Activated CD8-positive, alpha-beta T cell treated with anti-CD3 and anti-CD28 coated beads for 36 hours (primary cell): ENCODE measurements at regions not wholly inside any gene's neighbourhood (a gene's known extent, or its start where the extent isn't known, plus 50 kb on each side); places are given as distances from the start of the nearest gene placed in this dataset.

Experiments used
- ATAC-seq: fragments of 200-7000 bp; cut with Tn5 transposase; one replicate; pipeline ENCODE4 v1.10.0; 2021; ENCODE audit warnings: mild to moderate bottlenecking, moderate library complexity
- CTCF ChIA-PET: fragments of 350-600 bp; sonication (Branson Sonifier 250); formaldehyde crosslinking; loops from one replicate; lab custom pipeline; 2021; ENCODE audit warnings: antibody characterized with exemption; lab: Charles Lee
- POLR2A ChIA-PET: fragments of 350-600 bp; sonication (Branson Sonifier 250); formaldehyde crosslinking; loops from one replicate; lab custom pipeline; 2021; ENCODE audit warnings: antibody characterized with exemption; lab: Charles Lee
- DNase-seq: peaks from one replicate; pipeline ENCODE4 v3.0.0-alpha.2; 2020
- H3K27ac Mint-ChIP-seq: one replicate; pipeline ENCODE4 v1.8.0; 2021; ENCODE audit warnings: mild to moderate bottlenecking, mixed read lengths
- H3K27me3 Mint-ChIP-seq: one replicate; pipeline ENCODE4 v1.8.0; 2021; ENCODE audit warnings: mixed read lengths
- H3K36me3 Mint-ChIP-seq: one replicate; pipeline ENCODE4 v1.8.0; 2021; ENCODE audit warnings: low read depth, mixed read lengths
- H3K4me1 Mint-ChIP-seq: one replicate; pipeline ENCODE4 v1.8.0; 2021; ENCODE audit warnings: low read depth, mixed read lengths
- H3K4me3 Mint-ChIP-seq: one replicate; pipeline ENCODE4 v1.8.0; 2021; ENCODE audit warnings: mild to moderate bottlenecking, moderate library complexity, mixed read lengths
- H3K9me3 Mint-ChIP-seq: one replicate; pipeline ENCODE4 v1.8.0; 2021; ENCODE audit warnings: mixed read lengths
- intact Hi-C: fragments of 100-400 bp; cut with micrococcal nuclease; formaldehyde crosslinking; loops from one replicate; pipeline ENCODE4 v1.10.0; 2022
- TF ChIP-seq, protein P1 (sequence below): fragments of 200-600 bp; IDR thresholded peaks from one replicate; pipeline ENCODE4 v1.8.0; 2022; ENCODE audit warnings: antibody characterized with exemption, mild to moderate bottlenecking

DNA sequence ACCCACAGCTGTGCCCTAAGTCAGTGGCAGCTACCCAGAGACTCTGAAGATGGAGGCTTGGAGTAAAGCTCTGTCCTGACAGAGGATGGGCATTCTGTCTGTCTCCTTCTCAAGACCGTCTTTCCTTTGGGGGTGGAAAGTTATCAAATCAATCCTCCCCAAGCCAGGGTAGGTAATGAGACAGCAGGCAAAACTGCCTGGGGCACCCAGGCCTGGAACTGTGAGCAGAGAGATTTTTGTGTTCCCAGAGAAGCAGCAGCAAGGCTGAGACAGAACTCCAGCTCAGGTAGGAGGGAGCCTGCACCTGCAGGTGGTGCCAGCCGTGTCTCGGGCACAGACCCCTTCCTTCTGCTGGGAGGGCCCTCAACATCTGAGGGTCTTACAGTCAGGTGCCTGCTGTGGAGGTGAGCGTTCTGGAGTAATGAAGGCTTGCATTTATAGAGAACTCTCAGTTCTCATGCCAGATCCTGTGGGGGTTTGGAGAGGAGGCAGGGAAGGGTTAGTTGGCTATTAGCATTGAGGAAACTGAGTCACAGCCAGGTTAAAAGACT lies 95.6 kb downstream of the RIPK4 start:
- Mint-ChIP-seq H3K36me3 (no peaks in the 10 kb centered on the region), H3K27me3 (peaks cover 3% of the 10 kb centered on the region), H3K27ac (no peak overlapping the region), H3K9me3 (no peaks in the 10 kb centered on the region), H3K4me3 (no peak overlapping the region), H3K4me1 (peaks cover 7% of the 10 kb centered on the region)
- CTCF ChIA-PET = no interaction called here
- POLR2A ChIA-PET = no interaction called here
- TF ChIP-seq, protein P1, sequence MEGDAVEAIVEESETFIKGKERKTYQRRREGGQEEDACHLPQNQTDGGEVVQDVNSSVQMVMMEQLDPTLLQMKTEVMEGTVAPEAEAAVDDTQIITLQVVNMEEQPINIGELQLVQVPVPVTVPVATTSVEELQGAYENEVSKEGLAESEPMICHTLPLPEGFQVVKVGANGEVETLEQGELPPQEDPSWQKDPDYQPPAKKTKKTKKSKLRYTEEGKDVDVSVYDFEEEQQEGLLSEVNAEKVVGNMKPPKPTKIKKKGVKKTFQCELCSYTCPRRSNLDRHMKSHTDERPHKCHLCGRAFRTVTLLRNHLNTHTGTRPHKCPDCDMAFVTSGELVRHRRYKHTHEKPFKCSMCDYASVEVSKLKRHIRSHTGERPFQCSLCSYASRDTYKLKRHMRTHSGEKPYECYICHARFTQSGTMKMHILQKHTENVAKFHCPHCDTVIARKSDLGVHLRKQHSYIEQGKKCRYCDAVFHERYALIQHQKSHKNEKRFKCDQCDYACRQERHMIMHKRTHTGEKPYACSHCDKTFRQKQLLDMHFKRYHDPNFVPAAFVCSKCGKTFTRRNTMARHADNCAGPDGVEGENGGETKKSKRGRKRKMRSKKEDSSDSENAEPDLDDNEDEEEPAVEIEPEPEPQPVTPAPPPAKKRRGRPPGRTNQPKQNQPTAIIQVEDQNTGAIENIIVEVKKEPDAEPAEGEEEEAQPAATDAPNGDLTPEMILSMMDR = no peak
- intact Hi-C loops = no loop called here
- DNase-seq (no peak), ATAC-seq (no peak)

DNA sequence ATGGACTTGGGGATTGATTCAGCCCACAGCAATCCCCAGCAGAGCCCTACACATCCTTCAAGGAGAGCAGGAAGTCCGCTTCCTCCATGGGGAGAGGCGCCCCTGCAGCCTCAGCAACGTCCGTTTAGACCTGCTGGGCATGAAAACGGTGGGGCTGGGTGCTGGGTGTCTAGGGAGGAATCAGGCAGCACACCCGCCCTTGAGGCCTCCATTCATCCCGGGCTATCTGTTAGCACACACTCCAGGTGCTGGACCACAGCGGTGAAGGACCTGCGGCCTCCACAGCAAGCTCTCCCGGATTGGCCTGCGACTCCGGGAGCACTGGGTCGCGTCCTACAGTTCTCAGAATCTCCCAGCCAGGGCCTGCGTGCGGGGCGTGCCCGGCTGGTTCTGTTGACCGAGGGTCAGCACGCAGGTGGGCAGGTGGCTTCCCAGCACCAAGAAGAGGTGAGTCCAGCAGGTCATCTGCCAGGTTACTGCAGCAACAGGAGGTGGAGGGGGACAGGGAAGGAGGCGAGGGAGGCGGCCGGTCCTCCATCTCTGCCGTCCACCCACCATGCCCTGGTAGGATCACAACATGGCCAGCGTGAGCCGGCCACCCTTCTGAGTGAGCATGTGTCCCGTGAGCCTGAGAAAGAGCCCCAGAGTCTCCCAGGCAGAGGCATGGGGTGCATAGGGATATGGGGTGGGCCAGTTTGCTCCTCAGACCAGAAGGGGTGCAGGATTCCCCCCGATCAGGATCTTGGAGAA lies 96.6 kb downstream of the RIPK4 start:
- Mint-ChIP-seq H3K27ac (no peak overlapping the region), H3K27me3 (peaks cover 3% of the 10 kb centered on the region), H3K36me3 (no peaks in the 10 kb centered on the region), H3K4me1 (peaks cover 7% of the 10 kb centered on the region), H3K9me3 (no peaks in the 10 kb centered on the region), H3K4me3 (no peak overlapping the region)
- no peak for DNase-seq
- no peak for ATAC-seq
- ChIA-PET CTCF (no interaction called here), POLR2A (no interaction called here)
- intact Hi-C loops = no loop called here
- TF ChIP-seq, protein P1 = no peak

DNA sequence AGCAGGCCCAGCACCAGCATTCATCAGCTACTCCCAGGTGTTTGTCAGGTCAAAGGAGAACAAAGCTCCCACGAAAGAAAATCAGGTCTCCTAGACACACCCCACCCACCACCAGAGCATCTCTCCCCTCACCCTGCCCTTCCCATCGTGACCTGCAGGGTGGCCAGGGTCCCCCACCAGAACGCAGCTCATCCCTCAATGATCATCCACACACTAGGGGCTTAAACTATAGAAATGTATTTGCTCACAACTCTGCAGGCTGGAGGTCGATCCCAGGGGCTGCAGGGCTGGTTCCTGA lies 97.4 kb downstream of the RIPK4 start:
- POLR2A ChIA-PET = no interaction called here
- Mint-ChIP-seq H3K36me3 (no peaks in the 10 kb centered on the region), H3K27ac (no peak overlapping the region), H3K9me3 (no peaks in the 10 kb centered on the region), H3K4me3 (no peak overlapping the region), H3K27me3 (peaks cover 3% of the 10 kb centered on the region), H3K4me1 (peaks cover 7% of the 10 kb centered on the region)
- TF ChIP-seq, protein P1 = no peak
- ATAC-seq (no peak), DNase-seq (no peak)
- CTCF ChIA-PET = no interaction called here
- intact Hi-C loops = no loop called here

DNA sequence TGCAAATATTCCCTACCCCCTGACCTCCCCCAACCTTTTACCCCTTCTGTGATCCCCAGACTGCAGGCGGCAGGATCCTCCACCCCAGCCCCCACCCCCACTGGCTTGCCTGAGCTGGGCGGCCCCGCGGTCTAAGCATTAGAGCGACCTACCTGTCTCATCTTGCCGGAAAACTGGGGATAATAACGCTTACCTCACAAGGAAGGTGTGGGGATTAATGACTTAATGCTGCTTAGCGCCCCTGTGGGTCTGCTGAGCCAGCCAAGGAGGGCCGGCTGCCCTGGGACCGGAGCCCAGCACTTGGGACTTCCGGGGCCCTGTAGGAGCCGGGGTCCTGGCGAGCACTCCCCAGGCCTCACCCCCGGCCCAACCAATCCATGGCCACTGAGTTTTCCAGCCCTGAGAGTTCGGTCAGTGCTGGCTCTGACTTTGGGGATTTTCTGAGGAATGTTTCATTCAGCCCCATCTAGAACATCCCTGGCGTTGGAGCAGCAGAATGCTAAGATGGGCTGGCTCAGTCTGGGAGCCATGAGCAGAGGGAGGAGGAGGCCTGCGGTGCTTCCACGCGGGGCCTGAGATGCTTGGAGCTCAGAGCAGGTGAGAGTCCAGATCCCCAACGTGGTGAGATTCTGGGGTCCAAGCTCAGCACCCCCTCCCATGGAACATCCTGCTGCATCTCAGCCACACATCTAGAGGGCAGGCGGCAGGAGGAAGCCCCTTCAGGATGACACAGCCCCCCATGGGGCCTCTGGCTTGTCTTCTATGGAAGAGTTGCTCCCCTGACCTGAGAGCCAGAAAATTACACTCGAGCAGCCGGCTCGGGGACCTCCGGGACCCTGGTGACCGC lies 97.9 kb downstream of the RIPK4 start:
- no peak overlapping the region for H3K27ac Mint-ChIP-seq
- no peaks in the 10 kb centered on the region for H3K9me3 Mint-ChIP-seq
- POLR2A ChIA-PET = no interaction called here
- peaks cover under 1% of the 10 kb centered on the region for H3K27me3 Mint-ChIP-seq
- H3K36me3 Mint-ChIP-seq = no peaks in the 10 kb centered on the region
- H3K4me1 Mint-ChIP-seq = peaks cover 7% of the 10 kb centered on the region
- no peak for DNase-seq
- TF ChIP-seq, protein P1 = no peak
- H3K4me3 Mint-ChIP-seq = no peak overlapping the region
- no peak for ATAC-seq
- CTCF ChIA-PET = no interaction called here
- intact Hi-C loops = no loop called here

- intact Hi-C loops = no loop called here
- DNase-seq (no peak), ATAC-seq (no peak)
- POLR2A ChIA-PET = no interaction called here
- no peaks in the 10 kb centered on the region for H3K27me3 Mint-ChIP-seq
- CTCF ChIA-PET = no interaction called here
- no peaks in the 10 kb centered on the region for H3K9me3 Mint-ChIP-seq
- TF ChIP-seq, protein P1 = no peak
- no peaks in the 10 kb centered on the region for H3K36me3 Mint-ChIP-seq
- H3K4me3 Mint-ChIP-seq = no peak overlapping the region
- H3K27ac Mint-ChIP-seq = no peak overlapping the region
- peaks cover 7% of the 10 kb centered on the region for H3K4me1 Mint-ChIP-seq
Observed at GRCh38 chr21:41668051-41668541, 98.8 kb downstream of the RIPK4 start.
